ENCODE measurements at regions not wholly inside any gene's neighbourhood (a gene's known extent, or its start where the extent isn't known, plus 50 kb on each side); places are given as distances from the start of the nearest gene placed in this dataset.
A peak's percentile ranks its signal among the peaks of the same experiment; 100 is the strongest.

DNA sequence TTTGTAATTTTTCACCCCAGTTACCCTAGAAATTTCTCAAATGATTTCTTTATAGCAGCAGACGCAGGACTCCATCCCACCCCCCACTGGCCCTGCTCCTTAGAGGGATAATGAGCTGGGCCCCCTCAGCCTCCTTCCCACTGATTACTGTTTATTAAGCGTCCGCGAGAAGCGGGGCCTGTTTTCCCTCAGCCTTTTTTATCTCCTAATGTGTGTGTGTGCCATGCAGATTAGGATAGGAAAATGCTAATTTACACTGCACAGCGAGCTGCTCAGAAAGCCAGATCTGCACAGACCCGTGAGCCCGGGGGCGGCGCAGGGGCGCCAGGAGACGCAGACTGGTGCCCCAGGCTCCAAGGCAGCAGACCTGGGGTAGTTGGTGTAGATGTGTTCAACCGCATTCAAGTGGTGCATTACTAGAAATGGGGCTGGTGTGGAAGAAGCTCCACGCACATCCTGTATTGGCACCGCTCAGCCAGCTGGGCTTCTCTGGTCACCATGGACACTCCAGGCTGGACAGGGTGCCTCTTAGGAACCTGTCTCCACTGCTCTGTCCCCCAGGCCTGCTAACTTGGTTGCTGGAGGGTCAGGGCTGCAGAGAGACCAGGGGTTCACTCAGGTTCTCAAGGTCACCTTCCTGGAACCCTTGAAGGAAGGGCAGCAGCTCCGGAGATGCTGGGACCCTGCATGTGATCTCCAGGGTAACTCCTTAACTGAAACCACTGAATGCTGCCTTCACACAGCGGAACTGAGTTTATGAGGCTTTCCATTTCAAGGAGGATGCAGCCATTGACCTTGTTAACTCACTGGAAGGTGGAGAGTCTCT lies 256.3 kb downstream of the ERMARD start:
- peaks cover 10 to 22% of the 10 kb centered on the region in 2 donors for H3K9me3 ChIP-seq (replicated peaks in 1 of 2; ENCODE audit: control insufficient read depth in 2 of 2, insufficient read depth in 1 of 2, low read depth in 1 of 2, low read length in 2 of 2)
- WGBS, 2 donors (ENCODE audit: extremely low coverage in 2 of 2, insufficient read length in 2 of 2, insufficient replicate concordance in 1 of 2): no CpG with 5 or more reads among the region's 17 CpGs
- no peak overlapping the region for H3K4me3 ChIP-seq (ENCODE audit: low read length in 2 of 2)
- H3K23ac ChIP-seq (ENCODE audit: low read depth, low read length, poor library complexity): no peak overlapping the region
- peak overlapping the region; percentile 9 for H2BK120ac ChIP-seq (ENCODE audit: low read depth, low read length)
- H3K4ac ChIP-seq (ENCODE audit: low read length): no peak overlapping the region
- H2BK15ac ChIP-seq (ENCODE audit: low read length): peak overlapping the region; percentile 68
- no peak overlapping the region for H3K9ac ChIP-seq (ENCODE audit: low read depth, low read length, poor library complexity)
- peak overlapping the region; percentile 97 for H3K18ac ChIP-seq (ENCODE audit: low read length)
- peak overlapping the region; percentile 77 for H2BK12ac ChIP-seq (ENCODE audit: low read length)
- peak overlapping the region; percentile 66 for H2AFZ ChIP-seq (ENCODE audit: low read length)
- peaks cover 0 to 3% (median 0%) of the 10 kb centered on the region in 3 experiments for H3K27me3 ChIP-seq (ENCODE audit: control insufficient read depth in 3 of 3, insufficient read depth in 3 of 3, low read depth in 1 of 3, low read length in 3 of 3)
- no peak overlapping the region for H3K14ac ChIP-seq (ENCODE audit: low read length)
- H2BK5ac ChIP-seq (ENCODE audit: low read length): peak overlapping the region; percentile 77
- H2AK5ac ChIP-seq (ENCODE audit: low read depth, low read length): peak overlapping the region; percentile 60
- H3K36me3 ChIP-seq (replicated peaks in 1 of 2; ENCODE audit: control insufficient read depth in 2 of 2, insufficient read depth in 2 of 2, low read length in 2 of 2): peaks cover 0 to 1% of the 10 kb centered on the region in 2 donors
- H3K79me1 ChIP-seq (ENCODE audit: low read depth, low read length): no peaks in the 10 kb centered on the region
- peak; percentile 50 for DNase-seq (ENCODE audit: low spot score)
- H3K27ac ChIP-seq (replicated peaks; ENCODE audit: low read length): peak overlapping the region; percentile 48
- peak overlapping the region; percentile 52 for H3K4me2 ChIP-seq (ENCODE audit: insufficient read depth, low read length, poor library complexity, severe bottlenecking)
- H4K8ac ChIP-seq (ENCODE audit: low read depth, low read length): no peak overlapping the region
- H4K91ac ChIP-seq (ENCODE audit: low read depth, low read length, poor library complexity): no peak overlapping the region
- peaks cover 27 to 31% of the 10 kb centered on the region in 2 donors for H3K4me1 ChIP-seq (ENCODE audit: control insufficient read depth in 2 of 2, insufficient read depth in 1 of 2, low read depth in 1 of 2, low read length in 2 of 2)

DNA sequence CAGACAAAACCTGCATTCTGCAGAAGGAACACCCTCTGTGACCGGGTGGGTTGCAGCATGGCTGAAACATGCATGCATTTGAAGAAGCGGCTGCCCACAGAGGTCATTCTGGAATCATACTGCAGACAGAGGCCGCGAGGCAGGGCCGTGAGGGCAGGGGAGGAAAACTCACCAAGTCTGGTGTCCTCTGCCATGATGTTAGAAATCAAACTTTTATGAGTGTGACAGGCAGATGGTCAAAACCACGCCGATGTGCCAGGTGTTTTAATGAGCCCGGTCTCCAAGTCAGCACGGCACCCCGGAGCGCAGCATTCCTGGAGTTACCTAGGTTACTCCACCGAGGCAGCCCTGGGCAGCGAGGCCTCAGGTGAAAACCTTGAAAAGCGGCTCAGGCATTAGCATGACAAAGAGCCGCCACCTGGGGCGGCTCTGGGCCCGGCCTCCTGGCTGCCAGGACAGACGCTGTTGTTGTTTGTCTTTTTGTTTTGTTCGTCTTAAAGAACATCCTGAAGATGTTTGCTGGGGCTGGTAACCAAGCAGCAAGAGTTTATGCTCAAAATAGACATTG lies 255.6 kb downstream of the ERMARD start:
- no peak overlapping the region for H2AK5ac ChIP-seq (ENCODE audit: low read depth, low read length)
- H3K27ac ChIP-seq (replicated peaks; ENCODE audit: low read length): peak overlapping the region; percentile 48
- H3K27me3 ChIP-seq (ENCODE audit: control insufficient read depth in 3 of 3, insufficient read depth in 3 of 3, low read depth in 1 of 3, low read length in 3 of 3): no peaks in the 10 kb centered on the region
- peaks cover 0 to 1% of the 10 kb centered on the region in 2 donors for H3K36me3 ChIP-seq (replicated peaks in 1 of 2; ENCODE audit: control insufficient read depth in 2 of 2, insufficient read depth in 2 of 2, low read length in 2 of 2)
- no peak overlapping the region for H4K8ac ChIP-seq (ENCODE audit: low read depth, low read length)
- H2BK12ac ChIP-seq (ENCODE audit: low read length): no peak overlapping the region
- H2BK5ac ChIP-seq (ENCODE audit: low read length): no peak overlapping the region
- no peak overlapping the region for H3K4me3 ChIP-seq (ENCODE audit: low read length in 2 of 2)
- no peak overlapping the region for H3K14ac ChIP-seq (ENCODE audit: low read length)
- peak overlapping the region; percentile 66 for H2AFZ ChIP-seq (ENCODE audit: low read length)
- DNase-seq (ENCODE audit: low spot score): peak; percentile 64
- no peak overlapping the region for H3K4ac ChIP-seq (ENCODE audit: low read length)
- H3K4me1 ChIP-seq (ENCODE audit: control insufficient read depth in 2 of 2, insufficient read depth in 1 of 2, low read depth in 1 of 2, low read length in 2 of 2): peaks cover 27 to 31% of the 10 kb centered on the region in 2 donors
- peaks cover 10 to 22% of the 10 kb centered on the region in 2 donors for H3K9me3 ChIP-seq (replicated peaks in 1 of 2; ENCODE audit: control insufficient read depth in 2 of 2, insufficient read depth in 1 of 2, low read depth in 1 of 2, low read length in 2 of 2)
- H3K18ac ChIP-seq (ENCODE audit: low read length): peak overlapping the region; percentile 36
- H3K79me1 ChIP-seq (ENCODE audit: low read depth, low read length): no peaks in the 10 kb centered on the region
- no peak overlapping the region for H4K91ac ChIP-seq (ENCODE audit: low read depth, low read length, poor library complexity)
- H3K23ac ChIP-seq (ENCODE audit: low read depth, low read length, poor library complexity): no peak overlapping the region
- WGBS, 2 donors (ENCODE audit: extremely low coverage in 2 of 2, insufficient read length in 2 of 2, insufficient replicate concordance in 1 of 2): no CpG with 5 or more reads among the region's 19 CpGs
- no peak overlapping the region for H2BK120ac ChIP-seq (ENCODE audit: low read depth, low read length)
- H3K4me2 ChIP-seq (ENCODE audit: insufficient read depth, low read length, poor library complexity, severe bottlenecking): peak overlapping the region; percentile 52
- no peak overlapping the region for H2BK15ac ChIP-seq (ENCODE audit: low read length)
- no peak overlapping the region for H3K9ac ChIP-seq (ENCODE audit: low read depth, low read length, poor library complexity)

DNA sequence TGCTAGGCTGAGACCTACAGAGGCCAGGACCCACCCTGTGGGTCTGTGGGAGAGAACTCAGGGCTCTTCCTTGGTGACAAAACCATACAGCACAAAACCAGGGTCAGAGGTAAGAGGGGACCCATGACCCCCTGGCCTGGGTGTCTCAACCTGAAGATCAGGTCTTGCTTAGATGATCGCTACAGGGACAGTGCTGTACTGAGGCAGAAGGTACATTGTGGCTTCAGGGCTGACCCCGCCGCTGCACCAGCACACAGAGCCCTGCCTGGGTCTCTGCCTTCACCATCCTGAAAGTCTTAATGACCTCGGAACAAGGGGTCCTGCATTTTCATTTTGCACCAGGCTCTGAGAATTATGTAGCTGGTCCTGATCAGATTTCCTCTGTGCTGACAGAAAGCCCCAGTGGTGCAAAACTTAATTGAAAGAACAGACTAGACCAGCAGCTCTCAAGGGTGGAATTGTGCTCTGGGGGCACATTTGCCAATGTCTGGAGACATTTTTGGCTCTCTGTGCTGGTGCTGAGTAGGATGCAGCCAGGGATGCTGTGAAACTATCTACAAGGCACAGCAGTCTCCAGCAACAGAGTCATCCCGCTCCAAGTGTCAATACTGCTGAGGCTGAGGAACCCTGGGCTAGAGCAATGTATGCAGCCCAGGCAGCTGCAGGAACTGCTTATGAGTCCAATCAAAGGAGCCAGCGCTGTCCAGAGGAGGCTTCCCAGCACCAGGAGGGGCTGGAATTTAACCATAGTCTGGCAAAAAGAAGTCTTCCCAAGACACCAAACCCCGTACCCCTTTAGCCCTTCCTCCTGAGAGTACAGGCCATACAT lies 254.9 kb downstream of the ERMARD start:
- H3K18ac ChIP-seq (ENCODE audit: low read length): peak overlapping the region; percentile 72
- peaks cover 22 to 29% of the 10 kb centered on the region in 2 donors for H3K4me1 ChIP-seq (ENCODE audit: control insufficient read depth in 2 of 2, insufficient read depth in 1 of 2, low read depth in 1 of 2, low read length in 2 of 2)
- H3K4ac ChIP-seq (ENCODE audit: low read length): no peak overlapping the region
- H3K27ac ChIP-seq (replicated peaks; ENCODE audit: low read length): peak overlapping the region; percentile 35
- peak overlapping the region; percentile 32 for H2BK120ac ChIP-seq (ENCODE audit: low read depth, low read length)
- no CpG with 5 or more reads among the region's 7 CpGs for WGBS, 2 donors (ENCODE audit: extremely low coverage in 2 of 2, insufficient read length in 2 of 2, insufficient replicate concordance in 1 of 2)
- H3K36me3 ChIP-seq (replicated peaks in 1 of 2; ENCODE audit: control insufficient read depth in 2 of 2, insufficient read depth in 2 of 2, low read length in 2 of 2): peaks cover 0 to 1% of the 10 kb centered on the region in 2 donors
- H2AFZ ChIP-seq (ENCODE audit: low read length): peak overlapping the region; percentile 66
- no peak overlapping the region for H3K23ac ChIP-seq (ENCODE audit: low read depth, low read length, poor library complexity)
- no peaks in the 10 kb centered on the region for H3K79me1 ChIP-seq (ENCODE audit: low read depth, low read length)
- H2AK5ac ChIP-seq (ENCODE audit: low read depth, low read length): peak overlapping the region; percentile 38
- no peak overlapping the region for H2BK15ac ChIP-seq (ENCODE audit: low read length)
- no peak overlapping the region for H3K4me3 ChIP-seq (ENCODE audit: low read length in 2 of 2)
- H4K91ac ChIP-seq (ENCODE audit: low read depth, low read length, poor library complexity): peak overlapping the region; percentile 47
- H3K14ac ChIP-seq (ENCODE audit: low read length): no peak overlapping the region
- no peak overlapping the region for H3K9ac ChIP-seq (ENCODE audit: low read depth, low read length, poor library complexity)
- no peaks in the 10 kb centered on the region for H3K27me3 ChIP-seq (ENCODE audit: control insufficient read depth in 3 of 3, insufficient read depth in 3 of 3, low read depth in 1 of 3, low read length in 3 of 3)
- H2BK12ac ChIP-seq (ENCODE audit: low read length): peak overlapping the region; percentile 35
- H3K4me2 ChIP-seq (ENCODE audit: insufficient read depth, low read length, poor library complexity, severe bottlenecking): no peak overlapping the region
- H3K9me3 ChIP-seq (replicated peaks in 1 of 2; ENCODE audit: control insufficient read depth in 2 of 2, insufficient read depth in 1 of 2, low read depth in 1 of 2, low read length in 2 of 2): peaks cover 10 to 22% of the 10 kb centered on the region in 2 donors
- no peak overlapping the region for H4K8ac ChIP-seq (ENCODE audit: low read depth, low read length)
- no peak for DNase-seq (ENCODE audit: low spot score)
- H2BK5ac ChIP-seq (ENCODE audit: low read length): no peak overlapping the region

DNA sequence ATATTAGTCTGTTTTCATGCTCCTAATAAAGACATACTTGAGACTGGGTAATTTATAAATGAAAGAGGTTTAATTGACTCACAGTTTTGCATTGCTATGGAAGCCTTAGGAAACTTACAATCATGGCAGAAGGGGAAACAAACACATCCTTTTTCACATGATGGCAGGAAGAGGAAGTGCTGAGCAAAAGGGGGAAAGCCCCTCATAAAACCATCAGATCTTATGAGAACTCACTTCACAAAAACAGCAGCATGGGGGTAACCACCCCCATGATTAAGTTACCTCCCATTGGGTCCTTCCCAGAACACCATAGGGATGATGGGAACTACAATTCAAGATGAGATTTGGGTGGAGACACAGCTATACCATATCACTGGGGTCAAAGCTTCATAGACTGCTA lies 254.2 kb downstream of the ERMARD start:
- H2BK15ac ChIP-seq (ENCODE audit: low read length): no peak overlapping the region
- H3K27me3 ChIP-seq (ENCODE audit: control insufficient read depth in 3 of 3, insufficient read depth in 3 of 3, low read depth in 1 of 3, low read length in 3 of 3): no peaks in the 10 kb centered on the region
- no peak for DNase-seq (ENCODE audit: low spot score)
- H2AK5ac ChIP-seq (ENCODE audit: low read depth, low read length): peak overlapping the region; percentile 38
- peaks cover 0 to 1% of the 10 kb centered on the region in 2 donors for H3K36me3 ChIP-seq (replicated peaks in 1 of 2; ENCODE audit: control insufficient read depth in 2 of 2, insufficient read depth in 2 of 2, low read length in 2 of 2)
- H3K9me3 ChIP-seq (replicated peaks in 1 of 2; ENCODE audit: control insufficient read depth in 2 of 2, insufficient read depth in 1 of 2, low read depth in 1 of 2, low read length in 2 of 2): peaks cover 10 to 22% of the 10 kb centered on the region in 2 donors
- H2AFZ ChIP-seq (ENCODE audit: low read length): no peak overlapping the region
- H3K4ac ChIP-seq (ENCODE audit: low read length): no peak overlapping the region
- H4K8ac ChIP-seq (ENCODE audit: low read depth, low read length): no peak overlapping the region
- no peak overlapping the region for H2BK5ac ChIP-seq (ENCODE audit: low read length)
- no peak overlapping the region for H2BK120ac ChIP-seq (ENCODE audit: low read depth, low read length)
- H3K14ac ChIP-seq (ENCODE audit: low read length): no peak overlapping the region
- H3K23ac ChIP-seq (ENCODE audit: low read depth, low read length, poor library complexity): no peak overlapping the region
- no peaks in the 10 kb centered on the region for H3K79me1 ChIP-seq (ENCODE audit: low read depth, low read length)
- no peak overlapping the region for H3K4me2 ChIP-seq (ENCODE audit: insufficient read depth, low read length, poor library complexity, severe bottlenecking)
- peaks cover 17 to 24% of the 10 kb centered on the region in 2 donors for H3K4me1 ChIP-seq (ENCODE audit: control insufficient read depth in 2 of 2, insufficient read depth in 1 of 2, low read depth in 1 of 2, low read length in 2 of 2)
- H4K91ac ChIP-seq (ENCODE audit: low read depth, low read length, poor library complexity): no peak overlapping the region
- H3K4me3 ChIP-seq (ENCODE audit: low read length in 2 of 2): no peak overlapping the region
- no peak overlapping the region for H2BK12ac ChIP-seq (ENCODE audit: low read length)
- H3K18ac ChIP-seq (ENCODE audit: low read length): no peak overlapping the region
- no peak overlapping the region for H3K9ac ChIP-seq (ENCODE audit: low read depth, low read length, poor library complexity)
- H3K27ac ChIP-seq (replicated peaks; ENCODE audit: low read length): no peak overlapping the region
